Uterus (tissue), 2 donors: ENCODE measurements at regions not wholly inside any gene's neighbourhood (a gene's known extent, or its start where the extent isn't known, plus 50 kb on each side); places are given as distances from the start of the nearest gene placed in this dataset.

Source experiments
- POLR2A ChIP-seq, 2 donors: fragments of 450-650 bp; IDR thresholded peaks; one replicate each; pipeline ENCODE4 v1.6.1; 2016; ENCODE audit warnings: antibody characterized with exemption in 2 of 2, mild to moderate bottlenecking in 1 of 2, moderate library complexity in 1 of 2
- TF ChIP-seq, protein P1 (sequence below), 4 experiments: fragments of 200-600 bp in 2 of 4; fragments of 450-650 bp in 2 of 4; sonication (generic) in 2 of 4; IDR thresholded peaks; one replicate each; pipeline ENCODE4 v1.5.1; 2016 to 2019; ENCODE audit warnings: antibody characterized with exemption in 4 of 4, mild to moderate bottlenecking in 2 of 4, moderate library complexity in 1 of 4

DNA sequence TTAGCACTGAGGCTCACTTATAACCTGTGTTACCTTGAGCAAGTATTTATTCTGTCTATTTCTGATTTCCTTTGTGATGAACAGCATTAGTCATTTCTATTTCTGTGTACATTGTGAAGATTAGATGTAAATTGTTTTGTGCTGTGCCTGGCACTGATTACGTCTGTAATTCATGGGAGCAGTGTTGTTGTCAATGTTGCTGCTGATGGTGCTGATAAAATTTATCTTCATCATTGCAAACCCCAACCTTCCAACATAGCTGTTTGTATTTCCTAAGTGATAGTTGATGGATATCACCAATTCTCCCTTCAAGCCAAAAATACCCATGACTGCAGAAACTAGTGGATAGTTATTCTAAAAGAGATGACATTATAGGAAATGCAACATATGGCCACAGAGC is 400.5 kb upstream of the GRM3 start:
- no peak for TF ChIP-seq POLR2A (IDR thresholded peaks at IDR 0.05)
- TF ChIP-seq, protein P1, sequence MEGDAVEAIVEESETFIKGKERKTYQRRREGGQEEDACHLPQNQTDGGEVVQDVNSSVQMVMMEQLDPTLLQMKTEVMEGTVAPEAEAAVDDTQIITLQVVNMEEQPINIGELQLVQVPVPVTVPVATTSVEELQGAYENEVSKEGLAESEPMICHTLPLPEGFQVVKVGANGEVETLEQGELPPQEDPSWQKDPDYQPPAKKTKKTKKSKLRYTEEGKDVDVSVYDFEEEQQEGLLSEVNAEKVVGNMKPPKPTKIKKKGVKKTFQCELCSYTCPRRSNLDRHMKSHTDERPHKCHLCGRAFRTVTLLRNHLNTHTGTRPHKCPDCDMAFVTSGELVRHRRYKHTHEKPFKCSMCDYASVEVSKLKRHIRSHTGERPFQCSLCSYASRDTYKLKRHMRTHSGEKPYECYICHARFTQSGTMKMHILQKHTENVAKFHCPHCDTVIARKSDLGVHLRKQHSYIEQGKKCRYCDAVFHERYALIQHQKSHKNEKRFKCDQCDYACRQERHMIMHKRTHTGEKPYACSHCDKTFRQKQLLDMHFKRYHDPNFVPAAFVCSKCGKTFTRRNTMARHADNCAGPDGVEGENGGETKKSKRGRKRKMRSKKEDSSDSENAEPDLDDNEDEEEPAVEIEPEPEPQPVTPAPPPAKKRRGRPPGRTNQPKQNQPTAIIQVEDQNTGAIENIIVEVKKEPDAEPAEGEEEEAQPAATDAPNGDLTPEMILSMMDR (IDR thresholded peaks at IDR 0.05) = no peak
